Breast epithelium (tissue), 3 donors: ENCODE measurements at regions not wholly inside any gene's neighbourhood (a gene's known extent, or its start where the extent isn't known, plus 50 kb on each side); places are given as distances from the start of the nearest gene placed in this dataset.

Experiments
- POLR2A ChIP-seq: fragments of 450-650 bp; IDR thresholded peaks from one replicate; pipeline ENCODE4 v1.6.1; 2016; ENCODE audit warnings: antibody characterized with exemption, mild to moderate bottlenecking, moderate library complexity
- POLR2AphosphoS5 ChIP-seq, 3 donors: sonication (generic); formaldehyde crosslinking; IDR thresholded peaks; one replicate each; pipeline ENCODE4 v1.6.1; 2017; ENCODE audit warnings: antibody characterized with exemption in 3 of 3
- TF ChIP-seq, protein P1 (sequence below), 3 donors: fragments of 450-650 bp; IDR thresholded peaks; one replicate each; pipeline ENCODE4 v1.5.1; 2016 to 2017; ENCODE audit warnings: antibody characterized with exemption in 3 of 3, mild to moderate bottlenecking in 3 of 3, moderate library complexity in 3 of 3

DNA sequence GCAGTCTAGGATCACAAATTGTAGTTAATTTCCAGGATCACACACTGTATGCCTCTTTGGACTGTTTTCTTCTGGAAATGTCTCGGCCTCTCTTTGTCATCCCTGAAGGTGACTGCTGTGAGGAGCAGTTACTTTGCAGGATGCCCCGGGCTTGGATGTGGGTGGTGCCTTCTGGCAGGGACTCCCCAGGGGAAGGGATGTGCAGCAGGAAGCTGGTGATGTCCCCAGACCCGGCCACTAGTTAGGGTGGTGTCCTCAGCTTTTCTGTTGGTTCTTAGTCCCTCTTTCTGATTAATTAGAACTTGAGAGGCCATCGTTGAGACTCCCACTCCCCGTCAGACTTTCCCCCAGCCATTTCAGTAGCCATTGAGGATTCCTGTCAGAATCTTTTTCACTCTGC lies 286.6 kb upstream of the HDAC4 start:
- TF ChIP-seq POLR2A (no peak), POLR2AphosphoS5 (IDR thresholded peaks at IDR 0.05) (no peak)
- TF ChIP-seq, protein P1, sequence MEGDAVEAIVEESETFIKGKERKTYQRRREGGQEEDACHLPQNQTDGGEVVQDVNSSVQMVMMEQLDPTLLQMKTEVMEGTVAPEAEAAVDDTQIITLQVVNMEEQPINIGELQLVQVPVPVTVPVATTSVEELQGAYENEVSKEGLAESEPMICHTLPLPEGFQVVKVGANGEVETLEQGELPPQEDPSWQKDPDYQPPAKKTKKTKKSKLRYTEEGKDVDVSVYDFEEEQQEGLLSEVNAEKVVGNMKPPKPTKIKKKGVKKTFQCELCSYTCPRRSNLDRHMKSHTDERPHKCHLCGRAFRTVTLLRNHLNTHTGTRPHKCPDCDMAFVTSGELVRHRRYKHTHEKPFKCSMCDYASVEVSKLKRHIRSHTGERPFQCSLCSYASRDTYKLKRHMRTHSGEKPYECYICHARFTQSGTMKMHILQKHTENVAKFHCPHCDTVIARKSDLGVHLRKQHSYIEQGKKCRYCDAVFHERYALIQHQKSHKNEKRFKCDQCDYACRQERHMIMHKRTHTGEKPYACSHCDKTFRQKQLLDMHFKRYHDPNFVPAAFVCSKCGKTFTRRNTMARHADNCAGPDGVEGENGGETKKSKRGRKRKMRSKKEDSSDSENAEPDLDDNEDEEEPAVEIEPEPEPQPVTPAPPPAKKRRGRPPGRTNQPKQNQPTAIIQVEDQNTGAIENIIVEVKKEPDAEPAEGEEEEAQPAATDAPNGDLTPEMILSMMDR (IDR thresholded peaks at IDR 0.05) = no peak
